SKM-1 (cell line): ENCODE measurements at regions not wholly inside any gene's neighbourhood (a gene's known extent, or its start where the extent isn't known, plus 50 kb on each side); places are given as distances from the start of the nearest gene placed in this dataset.
A peak's percentile ranks its signal among the peaks of the same experiment; 100 is the strongest.

ENCODE experiments used
- DNase-seq: peaks from one replicate; lab custom pipeline; 2025; ENCODE audit not compliant: unreplicated experiment; lab: John Stamatoyannopoulos, UW

- no peak for DNase-seq
These were observed 1171.6 kb downstream of the SORCS1 start for GRCh38 chr10:105992928-105993327.

- no peak for DNase-seq
These were observed 1174.0 kb downstream of the SORCS1 start for GRCh38 chr10:105990529-105990928.

- no peak for DNase-seq
These were observed 1174.5 kb downstream of the SORCS1 start for GRCh38 chr10:105989995-105990394.

- DNase-seq, result no peak
These were observed 1175.7 kb downstream of the SORCS1 start for GRCh38 chr10:105988848-105989247.

- DNase-seq, result no peak
These were observed 1177.4 kb downstream of the SORCS1 start for GRCh38 chr10:105986912-105987635.

- no peak for DNase-seq
These were observed 1178.0 kb downstream of the SORCS1 start for GRCh38 chr10:105986486-105986885.

- no peak for DNase-seq
These were observed 1181.8 kb downstream of the SORCS1 start for GRCh38 chr10:105982735-105983134.

GRCh38 chr10:105981679-105982078, 1182.8 kb downstream of the SORCS1 start:
- no peak for DNase-seq

- DNase-seq, result no peak
These were observed 1189.6 kb downstream of the SORCS1 start for GRCh38 chr10:105974803-105975456.

- no peak for DNase-seq
These were observed 1190.6 kb downstream of the SORCS1 start for GRCh38 chr10:105973902-105974301.

GRCh38 chr10:105973360-105973759, 1191.1 kb downstream of the SORCS1 start:
- DNase-seq, result no peak

- DNase-seq, result no peak
These were observed 1193.0 kb downstream of the SORCS1 start for GRCh38 chr10:105971460-105971859.

GRCh38 chr10:105969884-105970377, 1194.6 kb downstream of the SORCS1 start:
- no peak for DNase-seq

GRCh38 chr10:105968666-105969065, 1195.8 kb downstream of the SORCS1 start:
- DNase-seq, result no peak

GRCh38 chr10:105967256-105967655, 1197.2 kb downstream of the SORCS1 start:
- no peak for DNase-seq

- DNase-seq, result no peak
These were observed 1199.4 kb downstream of the SORCS1 start for GRCh38 chr10:105965141-105965540.

GRCh38 chr10:105964009-105964408, 1200.5 kb downstream of the SORCS1 start:
- peak; percentile 46 for DNase-seq

- DNase-seq, result no peak
These were observed 1201.1 kb downstream of the SORCS1 start for GRCh38 chr10:105963334-105963884.

- DNase-seq, result no peak
These were observed 1208.0 kb downstream of the SORCS1 start for GRCh38 chr10:105956550-105956949.

- DNase-seq, result no peak
These were observed 1210.6 kb downstream of the SORCS1 start for GRCh38 chr10:105953861-105954260.

- no peak for DNase-seq
These were observed 1211.5 kb downstream of the SORCS1 start for GRCh38 chr10:105953056-105953455.

- no peak for DNase-seq
These were observed 1212.4 kb downstream of the SORCS1 start for GRCh38 chr10:105952153-105952552.
